Brain microvascular endothelial cell (primary cell): ENCODE measurements at regions not wholly inside any gene's neighbourhood (a gene's known extent, or its start where the extent isn't known, plus 50 kb on each side); places are given as distances from the start of the nearest gene placed in this dataset.
"Not testable (repeated sequence)": the region's sequence is repeated elsewhere in the genome, so short reads cannot be mapped to it uniquely, and the experiment has no call there.

ENCODE experiments used
- DNase-seq: peaks from one replicate; pipeline ENCODE4 v3.0.0-alpha.2; 2020
- H3K27ac ChIP-seq: fragments of 250-450 bp; sonication (Bioruptor Pico); 2 replicates; pipeline ENCODE4 v1.5.1; 2020; ENCODE audit warnings: mild to moderate bottlenecking, moderate library complexity
- H3K27me3 ChIP-seq: fragments of 250-450 bp; sonication (Bioruptor Pico); replicated peaks from 2 replicates; pipeline ENCODE4 v1.5.1; 2020; ENCODE audit warnings: mild to moderate bottlenecking
- H3K36me3 ChIP-seq: fragments of 250-450 bp; sonication (Bioruptor Pico); replicated peaks from 2 replicates; pipeline ENCODE4 v1.5.1; 2020; ENCODE audit warnings: mild to moderate bottlenecking
- H3K4me3 ChIP-seq: 2 replicates; pipeline ENCODE4 v1.5.1; 2011; ENCODE audit warnings: low read depth, mild to moderate bottlenecking, control low read depth, low read length, moderate library complexity
- CTCF ChIP-seq: IDR thresholded peaks from 2 replicates; pipeline ENCODE4 v1.5.1; 2011; ENCODE audit warnings: low read depth, mild to moderate bottlenecking, moderate library complexity, low read length, control low read depth, inconsistent platforms; ENCODE audit errors: missing control alignments
- in situ Hi-C: cut with HindIII; loops from 2 replicates; pipeline ENCODE4 v1.10.0; 2017; ENCODE audit warnings: low sequenced_read_pairs, low pct_ligation_motif_present

GRCh38 chr7:81074406-81074805 lies 155.6 kb upstream of the SEMA3C start:
- Histone ChIP-seq H3K36me3 (no peaks in the 10 kb centered on the region), H3K27me3 (no peaks in the 10 kb centered on the region), H3K4me3 (no peak overlapping the region), H3K27ac (no peak overlapping the region)
- in situ Hi-C loops = no loop called here
- no peak for TF ChIP-seq CTCF
- DNase-seq = no peak

- no peak for DNase-seq
- H3K27me3 ChIP-seq = no peaks in the 10 kb centered on the region
- H3K36me3 ChIP-seq = no peaks in the 10 kb centered on the region
- TF ChIP-seq CTCF = no peak
- H3K27ac ChIP-seq = no peak overlapping the region
- no peak overlapping the region for H3K4me3 ChIP-seq
- in situ Hi-C loops = no loop called here
Measured at GRCh38 chr7:81073931-81074251, 155.0 kb upstream of the SEMA3C start.

- Histone ChIP-seq H3K4me3 (no peak overlapping the region), H3K27me3 (no peaks in the 10 kb centered on the region), H3K27ac (no peak overlapping the region), H3K36me3 (no peaks in the 10 kb centered on the region)
- DNase-seq = no peak
- TF ChIP-seq CTCF = no peak
- in situ Hi-C loops = no loop called here
Measured at GRCh38 chr7:81070956-81071355, 152.1 kb upstream of the SEMA3C start.

- no peaks in the 10 kb centered on the region for H3K36me3 ChIP-seq
- H3K27me3 ChIP-seq = no peaks in the 10 kb centered on the region
- TF ChIP-seq CTCF = no peak
- H3K27ac ChIP-seq = no peak overlapping the region
- in situ Hi-C loops = no loop called here
- no peak overlapping the region for H3K4me3 ChIP-seq
- DNase-seq = no peak
Measured at GRCh38 chr7:81066797-81067196, 147.9 kb upstream of the SEMA3C start.

- Histone ChIP-seq H3K36me3 (no peaks in the 10 kb centered on the region), H3K27ac (no peak overlapping the region), H3K4me3 (no peak overlapping the region), H3K27me3 (no peaks in the 10 kb centered on the region)
- no peak for DNase-seq
- no peak for TF ChIP-seq CTCF
- in situ Hi-C loops = no loop called here
Measured at GRCh38 chr7:81064426-81064825, 145.6 kb upstream of the SEMA3C start.

- H3K27ac ChIP-seq = no peak overlapping the region
- TF ChIP-seq CTCF = no peak
- in situ Hi-C loops = no loop called here
- H3K36me3 ChIP-seq = no peaks in the 10 kb centered on the region
- H3K4me3 ChIP-seq = no peak overlapping the region
- no peaks in the 10 kb centered on the region for H3K27me3 ChIP-seq
- DNase-seq = no peak
Measured at GRCh38 chr7:81062755-81063154, 143.9 kb upstream of the SEMA3C start.

- H3K36me3 ChIP-seq, H3K27ac ChIP-seq, H3K4me3 ChIP-seq, in situ Hi-C loops, H3K27me3 ChIP-seq, DNase-seq: not testable (repeated sequence)
Measured at GRCh38 chr7:81057469-81057868, 138.6 kb upstream of the SEMA3C start.
